NCI-H146 treated with DMSO at 0.1 percent for 48 hours (cell line): ENCODE measurements at regions not wholly inside any gene's neighbourhood (a gene's known extent, or its start where the extent isn't known, plus 50 kb on each side); places are given as distances from the start of the nearest gene placed in this dataset.
"Not testable (repeated sequence)": the region's sequence is repeated elsewhere in the genome, so short reads cannot be mapped to it uniquely, and the experiment has no call there.

Experiments used
- DNase-seq: peaks from one replicate; lab custom pipeline; 2025; ENCODE audit not compliant: unreplicated experiment; lab: John Stamatoyannopoulos, UW

- no peak for DNase-seq
Observed at GRCh38 chr5:54404568-54404967, 50.9 kb upstream of the HSPB3 start.

- DNase-seq = no peak
Observed at GRCh38 chr5:54403885-54404416, 51.5 kb upstream of the HSPB3 start.

- DNase-seq = no peak
Observed at GRCh38 chr5:54403121-54403520, 52.4 kb upstream of the HSPB3 start.

- DNase-seq = no peak
Observed at GRCh38 chr5:54401515-54401914, 54.0 kb upstream of the HSPB3 start.

- no peak for DNase-seq
Observed at GRCh38 chr5:54398191-54398590, 57.3 kb upstream of the HSPB3 start.

GRCh38 chr5:54397420-54397819 lies 58.1 kb upstream of the HSPB3 start:
- DNase-seq = no peak

GRCh38 chr5:54393007-54393406 lies 62.5 kb upstream of the HSPB3 start:
- DNase-seq = not testable (repeated sequence)

- peak; percentile 85 for DNase-seq
Observed at GRCh38 chr5:54390539-54391031, 64.9 kb upstream of the HSPB3 start.

- peak; percentile 90 for DNase-seq
Observed at GRCh38 chr5:54390015-54390414, 65.5 kb upstream of the HSPB3 start.

GRCh38 chr5:54389399-54389798 lies 66.1 kb upstream of the HSPB3 start:
- not testable (repeated sequence) for DNase-seq

GRCh38 chr5:54388811-54389210 lies 66.7 kb upstream of the HSPB3 start:
- DNase-seq = no peak

- no peak for DNase-seq
Observed at GRCh38 chr5:54388409-54388808, 67.1 kb upstream of the HSPB3 start.

GRCh38 chr5:54387659-54388232 lies 67.8 kb upstream of the HSPB3 start:
- peak; percentile 49 for DNase-seq

- no peak for DNase-seq
Observed at GRCh38 chr5:54387031-54387430, 68.5 kb upstream of the HSPB3 start.

- DNase-seq = no peak
Observed at GRCh38 chr5:54385994-54386393, 69.5 kb upstream of the HSPB3 start.

GRCh38 chr5:54384356-54384933 lies 71.1 kb upstream of the HSPB3 start:
- no peak for DNase-seq

- DNase-seq = no peak
Observed at GRCh38 chr5:54383941-54384340, 71.6 kb upstream of the HSPB3 start.

GRCh38 chr5:54383225-54383901 lies 72.1 kb upstream of the HSPB3 start:
- no peak for DNase-seq

- DNase-seq = not testable (repeated sequence)
Observed at GRCh38 chr5:54381319-54381718, 70.9 kb upstream of the ARL15 start.

GRCh38 chr5:54379590-54379989 lies 69.2 kb upstream of the ARL15 start:
- DNase-seq = no peak

- no peak for DNase-seq
Observed at GRCh38 chr5:54378707-54379106, 68.3 kb upstream of the ARL15 start.

GRCh38 chr5:54377339-54377738 lies 67.0 kb upstream of the ARL15 start:
- DNase-seq = not testable (repeated sequence)
